ENCODE measurements at regions not wholly inside any gene's neighbourhood (a gene's known extent, or its start where the extent isn't known, plus 50 kb on each side); places are given as distances from the start of the nearest gene placed in this dataset.

DNA sequence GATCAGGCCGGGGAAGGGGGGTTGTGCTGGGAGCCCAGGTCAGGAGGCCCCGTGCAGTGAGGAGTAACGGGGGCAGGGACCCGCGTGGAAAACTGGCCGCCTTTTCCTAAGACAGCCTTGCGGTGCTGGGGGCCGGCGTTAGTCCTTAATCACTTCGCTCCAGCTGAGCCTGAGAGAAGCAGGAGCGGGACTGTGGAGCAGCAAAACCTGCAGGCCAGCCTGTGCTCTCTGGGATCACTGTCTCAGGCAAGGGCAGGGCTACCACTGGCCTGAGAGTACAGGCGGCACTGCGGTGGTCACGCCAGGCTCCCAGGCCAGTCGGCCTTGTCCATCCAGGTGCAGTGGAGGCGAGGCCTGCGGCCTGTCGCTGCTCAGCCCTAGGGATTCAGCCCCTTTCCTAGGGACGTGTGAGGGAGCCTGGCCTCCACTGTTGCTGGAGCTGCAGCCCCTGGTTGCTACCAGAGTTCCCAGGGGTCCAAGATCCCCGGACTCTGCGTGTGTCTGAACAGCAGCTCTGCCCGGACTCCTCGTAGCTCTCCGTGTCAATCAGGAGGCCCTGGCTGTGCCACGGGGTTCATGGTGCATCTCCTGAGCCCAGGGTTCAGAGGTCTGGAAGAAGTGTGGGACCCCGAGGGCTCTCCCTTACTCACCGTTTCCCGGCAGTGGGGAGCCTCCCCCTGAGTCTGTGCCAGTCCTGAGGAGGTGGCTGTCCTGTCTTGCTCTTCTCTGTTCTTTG, 2141.7 kb upstream of the TENM3 start:
- DNase-seq = no peak

DNA sequence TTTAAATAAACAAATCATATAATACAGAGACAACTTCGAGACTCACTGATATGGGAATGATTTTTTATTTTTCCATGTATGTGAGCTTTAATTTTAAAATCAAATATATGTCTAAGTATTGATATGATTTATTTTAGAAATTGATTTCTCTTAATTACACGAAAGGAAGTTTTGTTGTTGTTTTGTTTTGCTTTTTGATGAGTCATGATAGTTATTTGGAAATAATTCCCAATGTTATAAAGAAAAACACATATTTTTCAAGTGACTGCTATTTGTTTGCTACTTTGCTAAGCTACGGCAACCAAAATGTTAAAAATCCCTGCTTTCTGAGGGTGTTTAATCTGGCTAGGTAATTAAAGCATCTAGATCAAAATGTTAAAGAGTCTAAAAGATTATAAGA, 2139.4 kb upstream of the TENM3 start:
- no peak for DNase-seq

DNA sequence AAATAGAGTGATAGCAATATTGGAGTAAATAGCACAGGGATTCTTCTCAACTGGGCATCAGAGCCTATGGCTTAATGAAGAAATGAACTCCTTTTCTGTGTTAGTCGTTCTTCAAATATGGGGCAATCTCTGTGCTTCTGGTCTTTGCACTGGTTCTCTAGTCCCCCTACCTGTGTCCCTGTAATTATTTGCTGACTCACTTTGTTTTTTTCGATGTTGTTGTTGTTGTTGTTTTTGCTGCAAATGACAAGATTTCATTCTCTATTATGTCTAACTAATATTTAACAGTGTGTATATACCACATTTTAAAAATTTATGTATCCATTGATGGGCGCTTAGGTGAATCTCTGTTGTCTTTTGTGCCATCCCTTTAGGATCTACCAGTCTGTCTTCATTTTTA, 2137.8 kb upstream of the TENM3 start:
- no peak for DNase-seq

DNA sequence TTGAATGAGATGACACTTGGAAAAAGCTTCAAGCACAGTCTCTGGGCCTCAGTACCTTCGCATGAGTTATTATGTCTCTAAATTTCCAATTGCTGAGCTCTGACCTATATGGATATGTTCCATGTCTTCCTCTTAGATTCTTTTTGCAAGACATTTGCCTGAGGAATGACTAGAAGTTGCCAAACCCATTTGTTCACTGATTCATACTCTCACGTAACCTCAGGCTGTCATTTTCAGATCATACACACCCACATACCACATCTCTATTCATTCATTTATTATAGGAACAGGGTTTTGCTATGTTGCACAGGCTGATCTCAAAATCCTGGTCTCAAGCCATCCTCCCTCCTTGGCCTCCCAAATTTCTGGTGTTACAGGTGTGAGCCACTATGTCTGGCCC, 2137.1 kb upstream of the TENM3 start:
- no peak for DNase-seq

DNA sequence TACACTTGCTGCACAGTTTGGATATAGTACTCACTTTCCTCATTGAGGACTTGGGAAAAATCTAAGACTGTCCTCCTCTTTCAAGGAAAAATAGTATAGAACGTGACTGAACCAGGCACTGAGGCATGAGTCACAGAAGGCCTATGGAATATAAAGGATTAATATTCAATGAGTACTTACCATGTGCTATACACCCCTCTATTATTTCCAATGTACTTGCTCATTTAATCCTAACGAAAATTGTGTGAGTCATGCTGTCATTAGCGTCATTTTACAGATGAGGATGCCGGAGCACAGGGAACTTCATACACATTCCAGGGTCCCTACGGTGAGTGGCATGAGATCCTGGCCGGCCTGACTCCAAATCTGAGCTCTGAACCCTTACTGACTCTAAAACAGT, 2136.2 kb upstream of the TENM3 start:
- DNase-seq = no peak

DNA sequence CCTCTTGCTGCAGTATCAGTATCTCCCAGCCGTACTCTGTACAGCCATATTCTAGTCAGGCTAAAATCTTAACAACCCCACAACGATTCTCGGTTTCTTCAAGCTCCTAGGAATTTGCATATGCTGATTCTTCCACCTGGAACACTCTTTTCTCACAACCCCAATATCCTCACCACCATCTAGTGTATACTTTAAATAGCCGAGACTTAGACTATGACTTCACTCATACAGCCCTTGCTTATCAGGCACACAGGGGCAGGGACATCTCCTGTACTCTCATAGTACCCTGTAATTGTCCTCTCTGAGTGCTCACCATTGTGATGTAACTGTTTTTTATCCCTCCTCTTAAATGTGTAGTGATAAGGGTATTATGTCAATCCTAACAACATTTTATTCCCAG, 2126.4 kb upstream of the TENM3 start:
- peak; percentile 22 for DNase-seq

DNA sequence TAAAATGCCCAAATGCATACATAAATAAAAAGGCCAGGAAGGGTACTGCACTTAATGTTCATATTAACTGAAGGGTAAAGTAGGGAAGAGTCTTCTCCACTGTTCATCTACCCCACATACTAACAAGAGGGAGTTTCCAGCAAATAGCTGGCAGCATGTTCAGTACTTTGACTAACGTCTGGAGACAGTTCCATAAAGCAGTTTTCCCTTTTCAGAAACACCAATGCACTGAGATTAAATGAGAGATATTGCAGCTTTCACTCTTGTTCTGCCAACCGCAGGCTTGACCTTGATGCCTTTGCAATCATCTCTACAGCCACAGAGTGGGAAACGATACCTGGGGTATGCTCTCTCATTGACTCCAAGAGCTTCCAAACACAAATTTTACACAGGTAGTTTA, 2123.1 kb upstream of the TENM3 start:
- peak; percentile 31 for DNase-seq

DNA sequence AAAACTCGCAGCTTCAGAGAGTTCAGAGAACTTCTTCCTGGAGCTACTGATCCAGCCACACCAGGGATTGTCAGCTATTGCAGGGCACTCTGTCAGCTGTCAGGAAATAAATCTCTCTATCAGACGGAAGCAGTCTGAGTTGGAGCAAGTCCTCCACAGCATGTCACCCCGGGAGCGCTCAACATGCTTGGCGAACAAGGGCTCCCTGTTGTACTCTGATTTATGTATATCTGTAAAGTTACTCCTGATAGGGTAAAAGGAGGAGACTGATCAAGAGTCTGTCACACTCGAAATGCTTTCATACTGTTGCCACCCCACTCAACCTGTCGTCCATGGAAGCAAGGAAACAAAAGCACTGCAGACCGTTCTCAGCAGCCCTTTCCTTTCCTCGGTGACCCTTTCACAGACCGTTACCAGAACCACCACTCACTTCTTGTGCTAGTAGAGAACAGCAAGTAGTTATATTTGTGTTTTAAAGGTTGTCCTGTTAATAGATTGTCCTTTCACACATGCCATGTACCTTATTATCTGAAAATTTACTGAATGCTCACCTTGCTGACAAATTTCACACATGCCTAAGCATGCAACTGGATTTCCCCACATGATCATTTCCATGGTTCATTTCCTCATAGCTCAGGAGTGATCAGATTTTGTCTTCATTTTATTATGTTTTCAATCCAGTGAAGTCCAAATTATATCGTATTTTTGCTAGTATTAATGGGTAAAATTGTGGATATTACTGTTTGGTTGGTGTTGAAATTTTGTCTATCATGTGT, 2108.9 kb upstream of the TENM3 start:
- DNase-seq = peak; percentile 87

DNA sequence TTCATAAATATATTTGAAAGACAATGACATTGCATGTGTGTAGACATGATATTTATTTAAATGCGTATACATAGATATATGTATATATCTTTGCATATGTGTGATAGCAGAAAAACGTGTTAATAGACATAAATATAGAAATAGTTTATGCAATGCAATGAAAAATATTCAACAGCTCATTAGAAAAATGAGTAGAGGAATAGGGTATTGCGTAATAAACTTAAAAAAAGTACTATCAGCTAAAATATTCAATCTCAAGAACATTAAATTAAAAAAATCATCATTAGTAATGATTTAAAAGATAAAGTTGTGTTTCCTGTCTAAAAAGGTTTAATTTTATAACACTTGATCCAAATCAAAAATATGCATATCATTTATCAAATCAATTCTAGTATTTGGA, 2101.5 kb upstream of the TENM3 start:
- no peak for DNase-seq

DNA sequence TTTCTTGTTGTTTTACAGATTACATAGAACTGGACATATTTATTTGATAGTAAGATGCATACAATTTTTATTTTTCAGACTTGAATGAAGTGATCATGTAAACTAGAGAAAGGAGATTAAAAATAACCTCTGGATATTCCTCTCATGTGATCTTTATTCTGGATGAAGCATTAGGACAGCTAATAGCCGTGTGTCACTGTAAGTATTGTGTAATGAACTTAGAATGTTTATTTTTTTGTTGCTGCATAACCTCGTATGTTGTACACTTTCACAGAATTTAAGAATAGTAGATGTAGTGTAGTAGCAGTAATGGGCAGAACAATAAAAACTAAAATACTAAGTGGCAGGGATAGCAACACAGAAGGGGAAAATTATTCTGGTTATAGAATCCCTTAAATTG, 2094.5 kb upstream of the TENM3 start:
- DNase-seq = no peak

DNA sequence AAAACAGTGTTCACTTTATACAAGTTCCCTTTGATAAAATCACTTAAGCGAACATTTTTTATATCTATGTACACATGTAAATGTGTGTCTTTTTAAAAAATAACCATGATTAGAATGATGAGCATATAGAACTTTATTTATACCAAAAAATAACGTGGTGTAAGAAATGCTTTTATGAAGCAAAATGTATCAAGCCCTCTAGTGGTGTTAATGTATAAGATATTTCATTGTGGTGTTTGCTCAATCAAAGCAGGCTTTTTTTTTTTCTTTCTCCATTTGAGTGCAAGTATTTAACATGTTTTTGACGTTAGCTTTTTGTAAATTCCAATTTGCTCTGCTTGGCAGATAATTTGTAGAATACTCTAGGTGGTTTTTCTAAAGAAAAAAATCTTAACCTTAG, 2092.4 kb upstream of the TENM3 start:
- DNase-seq = peak; percentile 65

DNA sequence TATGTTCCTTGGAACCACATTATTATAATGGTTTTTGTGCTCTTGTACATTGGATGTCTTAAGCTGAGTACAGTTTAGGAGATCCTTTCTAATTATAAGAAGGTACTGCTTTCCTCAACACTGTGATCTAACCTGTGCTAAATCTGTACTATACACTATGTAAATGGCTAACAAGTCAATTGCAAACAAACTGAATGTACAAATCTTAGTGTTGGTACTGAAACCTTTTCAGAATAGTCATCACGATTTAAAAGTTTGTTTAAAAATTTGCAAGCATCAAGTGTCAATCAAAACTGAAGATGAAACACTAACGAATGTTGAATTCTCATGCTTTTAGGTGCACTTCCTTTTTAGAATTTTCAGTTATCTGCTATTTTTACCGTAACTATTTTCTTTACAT, 2090.4 kb upstream of the TENM3 start:
- DNase-seq = no peak

DNA sequence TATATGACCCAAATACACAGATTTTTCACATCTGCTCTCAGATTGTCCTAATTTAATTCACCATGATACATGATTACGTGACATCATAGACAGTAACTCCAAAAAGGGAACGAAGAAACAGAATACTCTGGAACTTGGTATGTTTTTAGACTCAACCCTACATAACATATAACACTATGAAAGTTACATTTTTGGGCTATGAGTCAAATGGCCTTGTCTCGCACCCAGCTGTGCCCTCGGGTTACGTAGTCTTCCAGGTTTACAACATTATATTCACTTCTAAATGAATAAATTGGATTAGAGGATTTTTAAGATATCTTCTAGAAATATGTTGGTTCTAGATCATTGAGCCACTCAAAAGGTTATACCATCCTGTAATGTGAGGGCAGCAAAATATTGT, 2089.6 kb upstream of the TENM3 start:
- no peak for DNase-seq

DNA sequence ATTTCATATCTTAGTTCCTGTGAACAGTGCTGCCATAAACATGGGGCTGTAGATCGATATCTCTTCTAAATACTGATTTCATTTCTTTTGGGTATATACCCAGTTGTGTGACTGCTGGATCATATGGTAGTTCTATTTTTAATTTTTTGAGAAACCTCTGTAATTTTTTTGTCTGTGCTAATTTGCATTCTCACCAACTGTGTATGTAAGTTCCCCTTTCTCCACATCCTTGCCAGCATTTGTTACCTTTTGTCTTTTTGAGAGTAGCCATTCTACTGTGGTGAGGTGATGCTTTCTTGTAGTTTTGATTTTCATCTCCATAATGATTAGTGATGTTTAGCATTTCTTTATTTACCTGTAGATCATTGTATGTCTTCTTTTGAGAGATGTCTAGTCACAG, 2086.5 kb upstream of the TENM3 start:
- no peak for DNase-seq

DNA sequence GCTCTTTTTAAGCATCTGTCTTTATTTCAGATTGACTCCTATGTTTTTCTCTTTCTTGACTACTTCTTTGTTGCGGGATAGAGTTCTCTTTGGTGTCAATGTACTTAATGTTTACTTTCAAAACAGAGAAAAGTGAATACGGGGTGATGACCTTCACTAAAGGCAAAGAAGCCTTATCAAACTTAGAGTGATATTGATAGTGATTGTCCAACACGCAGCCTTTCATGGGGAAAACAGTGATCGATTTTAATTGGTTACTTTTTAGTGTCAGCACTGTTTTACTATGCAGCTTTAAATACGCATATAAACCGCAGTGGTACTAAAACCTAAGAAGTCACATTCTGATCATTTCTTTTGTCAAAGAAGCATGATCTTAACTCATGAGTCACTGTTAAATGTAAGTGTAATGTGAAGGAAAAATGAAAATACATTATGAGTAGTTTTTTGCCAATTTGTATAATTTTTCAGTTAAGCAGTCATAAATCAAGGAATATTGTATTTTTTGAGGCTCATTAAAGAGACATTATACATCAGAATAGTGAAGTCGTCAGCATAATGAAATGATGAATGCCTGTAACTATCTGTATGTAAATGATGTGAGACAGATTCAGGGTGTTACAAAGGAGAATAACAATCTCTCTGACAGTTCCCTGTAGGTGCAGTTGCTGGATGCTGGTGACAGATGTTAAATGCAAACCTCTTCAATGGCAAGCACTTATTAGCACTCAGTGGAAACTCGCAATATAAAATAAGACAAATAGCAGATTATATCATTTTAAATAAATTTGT, 2082.8 kb upstream of the TENM3 start:
- no peak for DNase-seq

DNA sequence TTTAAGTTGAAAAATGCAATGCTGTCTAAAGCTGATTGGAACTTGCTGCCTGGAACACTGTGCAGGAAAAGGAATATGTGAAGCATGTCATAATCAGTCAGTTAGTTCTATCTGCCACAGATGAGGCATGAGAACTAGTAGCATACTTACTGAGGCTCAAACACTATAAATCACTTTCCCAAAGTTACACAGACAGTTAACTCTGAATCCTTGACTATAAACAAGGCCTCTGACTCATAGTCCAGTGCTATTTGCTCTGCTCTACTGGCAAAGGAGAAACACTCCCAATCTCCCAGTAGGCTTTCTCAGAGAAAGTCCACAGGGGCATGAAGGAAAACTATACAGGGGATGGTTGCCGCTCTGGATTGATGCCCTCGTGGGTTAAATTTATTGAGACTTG, 2078.4 kb upstream of the TENM3 start:
- DNase-seq = no peak

DNA sequence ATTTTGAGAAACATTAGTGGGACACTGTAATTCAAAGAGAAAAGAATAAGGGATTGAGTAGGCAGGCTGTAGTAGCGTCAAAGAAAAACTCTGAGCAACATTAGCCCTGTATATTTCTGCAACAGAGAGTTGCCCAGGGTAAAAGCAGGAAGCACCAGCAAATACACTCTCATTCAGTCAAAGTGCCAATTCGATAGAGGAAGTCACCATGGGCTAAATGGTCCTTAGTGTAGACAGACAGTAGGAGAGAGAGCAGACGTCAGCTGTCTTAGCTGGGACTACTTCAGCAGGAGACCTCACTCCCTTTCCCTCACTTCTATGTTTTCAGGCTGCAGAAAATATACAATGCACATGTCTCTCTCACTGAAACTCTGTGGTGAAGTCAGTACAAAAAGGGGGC, 2073.8 kb upstream of the TENM3 start:
- DNase-seq = peak; percentile 35

DNA sequence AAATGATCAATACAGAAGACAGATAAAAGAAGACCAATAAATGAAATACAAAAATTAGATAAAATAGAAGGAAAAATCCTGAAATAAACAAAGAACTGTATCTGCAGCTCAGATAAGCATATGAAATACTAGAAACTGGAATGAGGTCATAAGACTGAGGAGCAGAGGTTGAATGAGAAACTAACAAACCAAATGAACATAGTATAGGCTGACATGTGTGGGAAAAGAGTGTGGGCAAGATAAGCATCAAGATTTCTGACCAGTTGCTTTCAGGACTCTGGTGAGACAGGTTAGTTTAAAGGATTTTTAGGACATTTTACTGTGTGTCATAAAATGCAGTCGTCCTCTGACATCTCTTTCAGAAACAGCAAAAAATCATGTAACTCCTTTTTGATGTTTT, 2073.2 kb upstream of the TENM3 start:
- no peak for DNase-seq

DNA sequence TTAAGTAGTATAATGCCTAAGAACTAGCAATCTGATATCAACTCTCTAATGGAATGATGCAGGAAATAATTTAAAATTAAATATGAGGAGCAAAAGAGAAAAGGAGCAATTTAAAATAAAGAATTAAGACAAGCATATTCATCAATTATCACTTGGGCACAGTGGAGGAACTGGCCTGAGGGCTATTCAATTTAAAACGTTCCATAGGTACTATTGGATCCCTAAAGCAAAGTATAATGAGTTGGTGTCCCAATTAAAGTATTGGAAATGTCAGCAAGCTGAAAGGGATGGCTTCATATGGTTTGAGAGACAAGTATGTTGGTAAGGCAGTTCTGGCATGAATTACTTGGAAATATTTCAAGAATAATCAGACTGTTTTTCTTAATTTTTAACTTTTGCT, 2064.1 kb upstream of the TENM3 start:
- no peak for DNase-seq

DNA sequence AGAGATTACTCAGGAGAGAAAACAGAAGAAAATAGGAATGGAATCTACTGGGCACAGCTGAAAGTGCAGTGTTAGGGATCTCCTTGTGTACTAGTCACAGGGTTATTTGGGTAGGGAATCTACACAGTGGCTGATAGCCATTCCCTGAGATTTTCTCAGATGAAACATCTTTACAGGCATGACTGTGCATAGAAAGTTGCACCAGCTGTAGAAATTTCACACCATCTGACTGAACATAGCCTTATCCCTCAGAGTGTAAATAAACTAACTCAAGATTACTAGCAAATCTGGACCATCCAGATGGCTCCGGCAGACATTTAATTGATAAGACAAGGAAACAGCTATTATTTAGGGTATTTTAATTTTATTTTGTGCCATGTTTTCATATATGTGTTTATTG, 2053.5 kb upstream of the TENM3 start:
- DNase-seq = peak; percentile 21

DNA sequence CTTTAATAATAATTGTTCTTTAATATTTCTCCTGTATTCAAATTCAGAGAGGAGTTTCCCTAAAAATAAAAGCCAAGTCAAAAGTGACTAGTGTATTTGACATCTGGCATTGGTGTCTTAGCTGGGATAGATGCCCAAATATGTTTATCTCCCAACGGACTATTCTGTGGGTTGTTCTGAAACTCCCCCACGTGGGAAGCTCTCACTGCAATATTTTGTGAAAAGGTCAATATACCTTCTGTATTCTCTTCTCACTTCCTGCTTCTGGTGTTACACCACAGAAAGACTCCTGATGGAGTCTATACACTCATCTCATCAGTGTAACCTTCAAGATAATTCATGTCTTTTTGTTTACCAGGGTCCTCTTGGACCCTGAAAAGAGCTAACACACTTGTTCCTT, 2052.8 kb upstream of the TENM3 start:
- DNase-seq = peak; percentile 74

DNA sequence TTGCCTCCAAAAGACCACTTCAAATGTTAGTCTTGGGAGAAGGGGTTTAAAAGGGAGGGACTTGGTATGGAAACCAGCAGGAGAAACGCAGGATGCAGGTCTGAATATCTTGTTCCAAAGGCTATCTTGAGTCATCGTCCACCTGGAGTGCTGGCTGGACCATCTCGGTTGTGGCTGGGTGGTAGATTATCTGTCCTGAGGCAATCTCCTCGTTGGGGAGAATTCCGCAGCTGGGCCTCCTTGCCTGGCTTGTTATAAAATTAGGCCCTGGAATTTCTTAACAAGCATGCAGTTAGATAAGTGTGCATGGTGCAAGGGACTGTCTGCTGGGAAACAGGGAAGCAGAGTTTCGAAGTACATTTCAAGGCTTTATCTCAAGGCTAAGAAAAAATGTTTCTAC, 2045.7 kb upstream of the TENM3 start:
- no peak for DNase-seq

DNA sequence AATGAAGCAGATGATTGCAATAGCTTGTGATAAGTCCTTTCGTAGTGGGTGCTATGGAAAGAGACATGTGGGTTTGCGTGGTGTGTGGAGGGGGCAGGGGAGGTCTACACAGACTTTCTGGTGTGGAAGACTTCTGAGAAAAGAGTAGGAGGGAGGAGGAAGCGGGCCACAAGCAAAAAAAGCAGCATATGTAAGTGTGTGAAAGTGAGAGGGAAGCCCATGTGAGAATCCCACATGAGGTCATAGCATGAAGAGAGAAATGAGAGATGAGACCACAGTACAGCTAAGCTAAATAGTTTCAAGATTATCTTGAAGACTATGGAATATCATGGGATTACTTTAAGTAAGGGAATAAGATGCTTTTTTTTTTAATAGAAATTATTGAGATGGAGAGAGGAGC, 2039.9 kb upstream of the TENM3 start:
- no peak for DNase-seq

DNA sequence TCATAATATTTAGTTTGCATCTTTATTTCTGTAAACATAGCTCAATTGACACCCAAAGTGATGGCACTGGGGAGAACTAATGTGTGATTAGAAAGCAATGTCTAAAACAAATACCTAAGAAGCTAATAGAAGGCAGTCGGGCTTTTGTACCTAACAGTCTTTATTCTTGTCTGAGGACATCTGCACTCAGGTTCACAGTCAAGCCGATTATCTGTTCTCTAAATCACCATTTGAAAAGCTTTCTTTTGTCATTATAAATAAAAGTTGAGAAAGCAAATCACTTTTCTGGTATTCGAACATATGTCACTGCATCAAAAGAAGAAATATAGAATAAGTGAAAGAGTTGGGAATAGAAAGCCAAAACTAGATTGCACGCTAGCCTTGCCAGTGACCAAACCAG, 2037.9 kb upstream of the TENM3 start:
- no peak for DNase-seq
